PFSK-1 (cell line): ENCODE measurements at regions not wholly inside any gene's neighbourhood (a gene's known extent, or its start where the extent isn't known, plus 50 kb on each side); places are given as distances from the start of the nearest gene placed in this dataset.

ENCODE experiments used
- FOXP2 ChIP-seq: optimal IDR thresholded peaks from 2 replicates; pipeline ENCODE3; 2011; ENCODE audit warnings: borderline replicate concordance, control low read depth, inconsistent platforms; ENCODE audit not compliant: insufficient read depth; ENCODE audit errors: extremely low read length, extremely low read depth
- POLR2AphosphoS5 ChIP-seq: IDR thresholded peaks from 2 replicates; pipeline ENCODE4 v1.6.1; 2012; ENCODE audit warnings: low read depth, mild to moderate bottlenecking, control low read depth, low read length, moderate library complexity
- SIN3A ChIP-seq: IDR thresholded peaks from 2 replicates; pipeline ENCODE4 v1.6.1; 2012; ENCODE audit warnings: mild to moderate bottlenecking, low read length, moderate library complexity, borderline replicate concordance; ENCODE audit not compliant: insufficient read depth
- TAF1 ChIP-seq: IDR thresholded peaks from 2 replicates; pipeline ENCODE4 v1.6.1; 2012; ENCODE audit warnings: low read length, control low read depth, borderline replicate concordance; ENCODE audit not compliant: insufficient read depth
- TF ChIP-seq, protein P1 (sequence below), 2 experiments: IDR thresholded peaks; 2 replicates each; pipeline versions ENCODE4 v1.6.1 to v1.8.0; 2011 to 2012; ENCODE audit warnings: low read depth in 2 of 2, low read length in 2 of 2, control low read depth in 1 of 2, inconsistent platforms in 1 of 2, mild to moderate bottlenecking in 1 of 2, moderate library complexity in 1 of 2; ENCODE audit not compliant: insufficient read depth in 1 of 2

DNA sequence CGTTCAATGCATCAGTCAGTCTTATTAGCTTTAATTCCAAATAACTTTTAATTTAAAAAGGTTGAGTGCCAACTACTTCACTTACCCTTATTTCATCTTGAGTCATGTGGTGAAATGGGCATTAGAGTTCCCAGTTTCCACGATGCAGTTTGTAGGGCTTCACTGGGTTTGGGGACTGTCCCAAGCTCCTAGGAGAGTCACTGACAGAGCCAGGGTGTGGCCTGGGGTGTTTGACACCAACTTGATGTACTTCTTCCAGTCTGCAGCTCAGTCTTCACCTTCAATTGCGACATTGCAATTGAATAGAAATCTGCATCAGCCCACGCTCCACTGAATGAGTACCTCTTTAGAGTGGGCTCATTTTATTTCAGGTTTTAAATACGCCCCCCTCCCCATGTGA, 165.3 kb downstream of the ARL4C start:
- TF ChIP-seq POLR2AphosphoS5 = no peak
- TF ChIP-seq SIN3A = no peak
- TF ChIP-seq TAF1 = no peak
- TF ChIP-seq, protein P1, sequence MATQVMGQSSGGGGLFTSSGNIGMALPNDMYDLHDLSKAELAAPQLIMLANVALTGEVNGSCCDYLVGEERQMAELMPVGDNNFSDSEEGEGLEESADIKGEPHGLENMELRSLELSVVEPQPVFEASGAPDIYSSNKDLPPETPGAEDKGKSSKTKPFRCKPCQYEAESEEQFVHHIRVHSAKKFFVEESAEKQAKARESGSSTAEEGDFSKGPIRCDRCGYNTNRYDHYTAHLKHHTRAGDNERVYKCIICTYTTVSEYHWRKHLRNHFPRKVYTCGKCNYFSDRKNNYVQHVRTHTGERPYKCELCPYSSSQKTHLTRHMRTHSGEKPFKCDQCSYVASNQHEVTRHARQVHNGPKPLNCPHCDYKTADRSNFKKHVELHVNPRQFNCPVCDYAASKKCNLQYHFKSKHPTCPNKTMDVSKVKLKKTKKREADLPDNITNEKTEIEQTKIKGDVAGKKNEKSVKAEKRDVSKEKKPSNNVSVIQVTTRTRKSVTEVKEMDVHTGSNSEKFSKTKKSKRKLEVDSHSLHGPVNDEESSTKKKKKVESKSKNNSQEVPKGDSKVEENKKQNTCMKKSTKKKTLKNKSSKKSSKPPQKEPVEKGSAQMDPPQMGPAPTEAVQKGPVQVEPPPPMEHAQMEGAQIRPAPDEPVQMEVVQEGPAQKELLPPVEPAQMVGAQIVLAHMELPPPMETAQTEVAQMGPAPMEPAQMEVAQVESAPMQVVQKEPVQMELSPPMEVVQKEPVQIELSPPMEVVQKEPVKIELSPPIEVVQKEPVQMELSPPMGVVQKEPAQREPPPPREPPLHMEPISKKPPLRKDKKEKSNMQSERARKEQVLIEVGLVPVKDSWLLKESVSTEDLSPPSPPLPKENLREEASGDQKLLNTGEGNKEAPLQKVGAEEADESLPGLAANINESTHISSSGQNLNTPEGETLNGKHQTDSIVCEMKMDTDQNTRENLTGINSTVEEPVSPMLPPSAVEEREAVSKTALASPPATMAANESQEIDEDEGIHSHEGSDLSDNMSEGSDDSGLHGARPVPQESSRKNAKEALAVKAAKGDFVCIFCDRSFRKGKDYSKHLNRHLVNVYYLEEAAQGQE (IDR thresholded peaks at IDR 0.05; ENCODE audit: insufficient read depth in 1 of 2, low read depth in 2 of 2, low read length in 2 of 2) = no peak
- TF ChIP-seq FOXP2 = no peak
